ENCODE measurements at regions not wholly inside any gene's neighbourhood (a gene's known extent, or its start where the extent isn't known, plus 50 kb on each side); places are given as distances from the start of the nearest gene placed in this dataset.

- Histone ChIP-seq H3K4me3 (replicated peaks in 1 of 3; ENCODE audit: insufficient read depth in 1 of 3, low read depth in 2 of 3, low read length in 3 of 3) (no peak overlapping the region), H4K20me1 (ENCODE audit: insufficient read depth, low read length) (no peaks in the 10 kb centered on the region), H3K79me2 (ENCODE audit: insufficient read depth, low read length) (no peaks in the 10 kb centered on the region), H3K36me3 (replicated peaks in 1 of 2; ENCODE audit: control insufficient read depth in 1 of 2, insufficient read depth in 2 of 2, low read length in 2 of 2) (no peaks in the 10 kb centered on the region), H3K27ac (ENCODE audit: extremely low read length, insufficient read depth, low read length) (no peak overlapping the region), H3K4me2 (ENCODE audit: low read depth, low read length) (no peak overlapping the region), H3K9ac (ENCODE audit: insufficient read depth, low read depth, low read length) (no peak overlapping the region), H3K4me1 (ENCODE audit: insufficient read depth, low read length) (no peaks in the 10 kb centered on the region), H2AFZ (ENCODE audit: low read length) (no peak overlapping the region), H3K9me3 (ENCODE audit: low read length) (no peaks in the 10 kb centered on the region), H3K27me3 (ENCODE audit: control insufficient read depth in 1 of 2, insufficient read depth in 2 of 2, low read length in 2 of 2) (peaks cover 0 to 3% of the 10 kb centered on the region in 2 experiments; a peak in 1 of 5 replicates)
- ATAC-seq: no peak
- FAIRE-seq: no peak
- intact Hi-C loops (cut with micrococcal nuclease; ENCODE audit: unreplicated experiment) (no loop called here), in situ Hi-C loops (cut with HindIII; ENCODE audit: extremely low pct_ligation_motif_present, low pct_unique_long_range_greater_than_20kb) (no loop called here)
- no TSS peak for BruUV-seq (replicated peaks)
- POLR2A ChIA-PET: no interaction called here
- CTCF ChIA-PET (ENCODE audit: low intra/inter-chr PET ratio, low total read pairs): no interaction called here
- DNase-seq (ENCODE audit: low spot score): no peak
- WGBS (ENCODE audit: low lambda C conversion rate): 0% methylated on average over 2 of the region's 2 CpGs
- TF ChIP-seq ZNF350 (CRISPR knock-in tag; IDR thresholded peaks at IDR 0.05; ENCODE audit: borderline replicate concordance, low read depth) (no peak), MTF1 (CRISPR knock-in tag; IDR thresholded peaks at IDR 0.05) (no peak), PITX1 (CRISPR knock-in tag; IDR thresholded peaks at IDR 0.05) (no peak), NFKBIZ (CRISPR knock-in tag; IDR thresholded peaks at IDR 0.05) (no peak), ZNF431 (CRISPR knock-in tag; IDR thresholded peaks at IDR 0.05; ENCODE audit: borderline replicate concordance, low read depth) (no peak), TEAD2 (CRISPR knock-in tag; IDR thresholded peaks at IDR 0.05) (no peak), ZNF292 (CRISPR knock-in tag; IDR thresholded peaks at IDR 0.05; ENCODE audit: borderline replicate concordance, low read depth) (no peak), HNRNPUL1 (IDR thresholded peaks at IDR 0.05; ENCODE audit: low read depth, low read length) (no peak), ARID3A (IDR thresholded peaks at IDR 0.05; ENCODE audit: low read depth, low read length) (no peak), ATF1 (CRISPR knock-in tag; IDR thresholded peaks at IDR 0.05) (no peak), XRCC5 (optimal IDR thresholded peaks at IDR 0.05; ENCODE audit: low read length) (no peak), ZNF562 (CRISPR knock-in tag; IDR thresholded peaks at IDR 0.05; ENCODE audit: borderline replicate concordance) (no peak), SP140L (CRISPR knock-in tag; IDR thresholded peaks at IDR 0.05; ENCODE audit: borderline replicate concordance) (no peak), ARHGAP35 (CRISPR knock-in tag; IDR thresholded peaks at IDR 0.05; ENCODE audit: borderline replicate concordance) (no peak), ZNF678 (CRISPR knock-in tag; IDR thresholded peaks at IDR 0.05) (no peak), ZNF318 (CRISPR knock-in tag; IDR thresholded peaks at IDR 0.05) (no peak), ZNF34 (CRISPR knock-in tag; IDR thresholded peaks at IDR 0.05; ENCODE audit: borderline replicate concordance) (no peak)
These were observed 321.9 kb downstream of the REEP3 start for GRCh38 chr10:63843107-63843506.

Data from HepG2 (cell line).